Smooth muscle cell of the brain vasculature (primary cell): ENCODE measurements at regions not wholly inside any gene's neighbourhood (a gene's known extent, or its start where the extent isn't known, plus 50 kb on each side); places are given as distances from the start of the nearest gene placed in this dataset.
"Not testable (repeated sequence)": the region's sequence is repeated elsewhere in the genome, so short reads cannot be mapped to it uniquely, and the experiment has no call there.

Experiments
- DNase-seq: peaks from one replicate; pipeline ENCODE4 v3.0.0-alpha.2; 2012; ENCODE audit warnings: low read depth, low spot score

- DNase-seq, result peak; percentile 92
These were observed 409.6 kb downstream of the MAFB start for GRCh38 chr20:40279390-40279789.

DNA sequence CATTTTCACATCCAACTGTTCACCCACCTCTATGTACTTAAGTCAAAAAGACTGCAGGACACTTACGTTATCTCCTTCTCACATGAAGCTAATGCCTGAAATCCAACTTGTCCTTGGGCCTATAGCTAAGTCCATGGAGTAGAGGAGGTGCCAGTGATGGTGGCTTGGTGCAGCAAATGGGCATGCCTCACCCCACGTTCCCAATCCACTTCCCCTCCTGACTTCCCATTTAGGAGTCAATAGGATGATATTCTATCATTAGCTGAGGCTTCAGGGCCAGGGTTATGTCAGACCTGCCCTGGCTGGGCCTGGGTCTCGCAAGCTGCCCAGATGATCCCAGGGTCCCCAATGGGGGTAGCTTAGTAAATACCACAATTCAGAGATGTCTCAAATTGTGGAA lies 410.4 kb downstream of the MAFB start:
- DNase-seq, result no peak

GRCh38 chr20:40276301-40276700 lies 412.7 kb downstream of the MAFB start:
- DNase-seq, result no peak

DNA sequence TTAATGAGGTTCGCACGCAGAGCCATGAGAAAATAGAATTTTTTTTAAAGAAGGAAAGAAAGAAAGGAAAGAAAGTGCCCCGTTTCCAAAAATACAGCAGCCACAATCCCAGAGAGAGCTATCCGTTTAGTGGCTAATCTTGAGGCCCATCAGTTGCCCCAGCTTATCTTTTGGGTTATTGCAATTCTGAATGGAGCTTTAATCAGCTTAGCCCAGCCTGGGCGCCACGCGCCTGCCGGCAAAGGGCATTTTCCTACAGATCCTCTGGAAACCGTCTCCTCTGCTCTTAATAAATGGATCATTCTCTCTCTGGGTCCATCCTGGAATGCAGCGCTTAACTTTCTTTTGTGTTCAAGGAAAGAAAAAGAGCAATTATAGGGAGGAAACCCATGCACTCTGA lies 413.3 kb downstream of the MAFB start:
- no peak for DNase-seq

- DNase-seq, result no peak
These were observed 414.0 kb downstream of the MAFB start for GRCh38 chr20:40274912-40275533.

DNA sequence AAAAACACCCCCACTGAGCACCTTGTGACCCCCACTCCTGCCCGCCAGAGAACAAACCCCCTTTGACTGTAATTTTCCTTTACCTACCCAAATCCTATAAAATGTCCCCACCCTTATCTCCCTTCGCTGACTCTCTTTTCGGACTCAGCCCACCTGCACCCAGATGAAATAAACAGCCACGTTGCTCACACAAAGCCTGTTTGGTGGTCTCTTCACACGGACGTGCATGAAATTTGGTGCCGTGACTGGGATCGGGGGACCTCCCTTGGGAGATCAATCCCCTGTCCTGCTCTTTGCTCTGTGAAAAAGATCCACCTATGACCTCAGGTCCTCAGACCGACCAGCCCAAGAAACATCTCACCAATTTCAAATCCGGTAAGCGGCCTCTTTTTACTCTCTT lies 419.8 kb downstream of the MAFB start:
- DNase-seq, result not testable (repeated sequence)

DNA sequence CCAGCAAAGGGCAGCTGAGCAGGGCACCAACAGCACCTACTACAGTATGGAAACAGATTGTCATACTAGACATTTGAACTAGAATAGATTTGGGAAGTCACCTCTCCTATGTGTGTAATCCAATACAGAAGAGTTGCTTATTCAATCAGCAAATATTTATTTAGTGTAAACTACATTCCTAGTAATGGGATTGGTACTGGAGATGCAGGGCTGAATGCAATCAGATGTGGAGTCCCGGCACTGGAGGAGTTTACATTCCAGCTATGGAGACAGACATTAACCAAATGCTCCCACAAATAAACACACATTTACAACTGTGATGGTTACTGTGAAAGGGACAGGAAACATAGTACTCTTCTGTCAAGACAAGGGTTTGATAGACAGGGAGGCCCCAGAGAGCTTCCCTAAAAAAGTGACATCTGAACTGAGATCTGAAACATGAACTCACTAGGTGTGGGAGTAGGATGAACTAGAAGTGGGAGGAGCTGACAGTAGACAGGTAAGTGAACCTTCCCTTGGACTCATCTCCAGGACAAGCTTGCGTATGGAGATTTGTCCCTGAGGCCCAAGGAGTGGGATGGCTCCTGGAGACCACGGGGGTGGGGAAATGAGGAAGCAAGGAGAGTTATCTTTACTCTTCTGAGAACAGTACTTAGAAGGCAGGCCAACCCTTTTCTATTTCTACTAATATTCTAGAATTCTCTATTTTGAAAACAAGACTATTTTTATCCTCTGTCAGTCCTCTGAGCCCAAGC lies 420.5 kb downstream of the MAFB start:
- DNase-seq, result no peak

DNA sequence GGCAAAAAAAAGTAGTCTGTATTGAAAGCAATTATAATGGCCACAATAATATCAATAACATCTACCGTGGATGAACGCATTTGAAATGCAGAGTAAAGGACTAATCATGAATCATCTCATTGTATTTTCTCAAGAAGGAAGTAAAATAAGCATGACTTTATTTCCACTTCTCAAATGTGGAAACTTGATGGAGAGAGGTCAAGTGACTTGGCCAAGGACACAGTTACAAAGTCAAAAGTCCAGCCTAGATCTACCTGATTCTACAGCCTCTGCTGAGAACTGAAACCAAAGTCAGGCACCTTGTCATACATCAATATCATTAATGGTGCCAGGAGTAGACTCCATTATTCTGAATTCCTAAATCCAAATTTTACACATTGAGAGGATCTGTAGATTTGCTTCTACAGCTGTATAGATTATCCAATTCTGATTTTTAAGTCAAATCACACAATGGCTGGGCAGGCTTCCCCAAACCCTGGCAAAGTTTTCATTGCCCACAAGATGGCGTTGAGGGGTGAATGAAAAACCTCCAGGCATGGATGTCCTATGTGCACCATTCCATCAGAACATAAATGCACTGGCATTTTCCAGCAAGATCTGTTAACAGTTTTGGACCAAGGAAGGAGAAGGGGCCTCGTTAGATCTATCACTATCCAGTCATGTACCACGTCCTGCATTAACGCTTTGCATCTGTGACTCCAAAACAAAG lies 423.1 kb downstream of the MAFB start:
- DNase-seq, result no peak

- no peak for DNase-seq
These were observed 426.8 kb downstream of the MAFB start for GRCh38 chr20:40262219-40262618.

DNA sequence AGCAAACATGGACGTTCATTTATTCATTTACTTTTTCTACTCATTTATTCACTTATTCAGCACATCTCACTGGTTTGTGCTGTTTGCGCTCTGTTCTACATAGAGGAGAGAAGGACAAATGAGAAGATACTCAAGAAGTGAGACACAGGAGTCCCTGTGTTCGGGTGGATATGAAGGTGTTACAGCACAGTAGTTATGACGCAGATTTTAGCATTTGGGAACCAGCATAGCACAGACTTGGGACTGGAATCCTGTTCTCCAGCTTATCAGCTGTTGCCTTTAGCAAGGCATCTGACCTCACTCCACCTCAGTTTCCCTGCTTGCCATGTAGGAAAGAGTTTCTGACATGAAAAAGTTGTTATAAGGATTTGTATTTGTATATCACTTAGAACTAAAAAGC lies 430.1 kb downstream of the MAFB start:
- no peak for DNase-seq

- no peak for DNase-seq
These were observed 431.3 kb downstream of the MAFB start for GRCh38 chr20:40257763-40258162.

GRCh38 chr20:40255365-40255764 lies 433.7 kb downstream of the MAFB start:
- no peak for DNase-seq

DNA sequence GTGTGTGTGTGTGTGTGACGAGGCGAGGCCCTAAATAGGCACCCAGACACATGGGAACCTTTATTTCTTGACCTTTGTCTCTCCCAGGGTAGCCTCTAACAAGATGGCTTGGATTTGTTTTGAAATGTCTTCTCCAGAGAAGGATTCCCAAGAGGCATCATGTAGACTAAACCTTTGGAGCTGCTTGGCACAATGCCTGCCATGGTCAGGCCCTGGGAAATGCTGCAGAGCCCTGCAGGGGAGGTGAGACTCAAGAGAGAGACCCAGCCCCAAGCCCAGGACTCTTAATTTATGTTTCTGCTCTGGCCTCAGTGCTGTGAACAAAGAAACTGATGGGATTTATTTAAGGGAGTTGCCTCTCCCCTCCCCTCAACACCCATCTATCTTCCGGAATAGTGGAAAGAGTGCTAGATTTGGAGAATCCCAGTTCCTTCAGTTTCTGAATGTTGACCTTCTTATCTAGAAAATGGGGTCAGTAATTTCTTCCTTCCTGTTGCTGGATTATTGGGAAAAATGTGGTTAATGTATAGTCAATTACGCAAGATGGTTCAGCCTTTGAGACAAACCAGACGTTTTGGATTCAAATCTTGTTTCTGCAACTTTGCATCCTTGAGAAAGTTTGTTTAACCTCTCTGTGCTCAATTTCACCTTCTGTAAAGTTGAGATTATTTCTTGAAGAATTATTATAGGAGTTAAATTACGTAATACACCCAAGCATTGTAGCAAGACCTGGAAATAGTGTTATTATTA lies 434.8 kb downstream of the MAFB start:
- peak; percentile 46 for DNase-seq

GRCh38 chr20:40251284-40251932 lies 437.6 kb downstream of the MAFB start:
- no peak for DNase-seq

- DNase-seq, result no peak
These were observed 439.2 kb downstream of the MAFB start for GRCh38 chr20:40249805-40250204.

GRCh38 chr20:40245829-40246228 lies 443.2 kb downstream of the MAFB start:
- no peak for DNase-seq

DNA sequence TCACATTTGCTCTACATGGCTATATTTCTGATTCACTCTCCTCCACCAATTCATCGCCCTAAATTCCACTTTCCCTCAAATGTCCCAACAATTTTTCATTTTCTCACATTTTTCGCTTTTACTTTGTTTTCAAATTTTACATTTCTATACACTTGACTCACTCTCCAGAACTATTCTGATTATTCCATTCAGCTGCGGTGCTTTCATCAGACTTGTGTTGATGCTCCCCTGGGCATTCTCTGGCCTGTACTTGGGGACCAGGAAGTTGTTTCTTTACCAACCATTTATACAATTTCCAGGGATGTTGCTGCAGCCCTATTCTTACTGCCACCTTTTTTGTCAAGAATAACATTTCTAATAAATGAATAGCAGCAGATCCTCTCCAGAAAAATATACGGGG lies 444.8 kb downstream of the MAFB start:
- DNase-seq, result no peak

DNA sequence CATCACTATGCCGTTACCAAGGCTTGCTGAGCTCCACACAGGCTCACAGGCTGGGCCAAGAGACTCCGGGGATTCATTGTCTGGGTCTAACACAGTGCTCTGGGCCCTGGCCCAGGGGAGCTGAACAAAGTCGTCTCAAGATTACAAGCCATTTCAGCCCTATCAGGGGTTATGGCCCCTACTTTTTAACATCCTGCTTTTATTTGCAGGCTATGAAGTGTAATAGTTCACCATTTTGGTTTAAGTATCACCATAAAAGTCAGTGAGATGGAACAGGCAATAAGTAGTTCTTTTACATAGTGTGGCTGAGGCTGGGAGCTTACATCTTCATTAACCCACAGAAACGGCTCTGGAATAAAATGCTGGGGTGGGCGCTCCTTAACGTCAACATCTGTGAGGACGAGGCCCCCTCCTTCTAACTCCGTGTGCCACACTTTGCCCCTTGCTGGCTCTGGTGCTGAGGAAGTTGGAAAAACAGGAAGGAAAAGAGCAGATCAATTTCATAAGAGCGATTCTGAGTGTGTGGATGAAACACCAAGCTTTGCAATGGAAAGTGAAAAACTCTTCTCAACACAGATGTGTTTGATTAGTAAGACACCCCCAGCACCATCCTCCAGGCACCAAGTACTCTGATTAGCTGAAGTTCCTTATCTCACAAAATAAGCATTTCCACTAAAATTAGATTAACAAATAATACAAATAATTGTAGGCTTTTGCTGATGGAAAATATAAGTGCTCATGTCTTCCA lies 447.3 kb downstream of the MAFB start:
- no peak for DNase-seq

DNA sequence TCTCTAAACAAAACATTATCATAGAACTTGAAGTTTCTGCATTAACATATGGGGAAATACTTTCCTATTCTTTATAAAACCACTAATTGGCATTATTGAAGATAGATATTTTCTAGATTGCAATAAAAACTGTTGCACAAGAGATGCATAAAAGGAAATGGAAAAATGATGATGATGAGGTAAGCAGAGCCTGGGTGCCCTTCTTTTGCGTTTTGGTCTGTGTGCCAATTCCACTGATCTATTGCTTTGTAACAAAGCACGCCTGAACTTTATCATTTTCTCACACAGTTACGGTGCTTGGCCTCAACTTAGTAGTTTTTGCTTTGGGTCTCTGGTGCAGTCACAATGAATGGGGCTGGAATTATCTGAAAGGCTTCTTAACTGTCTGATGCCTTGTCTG lies 450.5 kb downstream of the MAFB start:
- DNase-seq, result no peak

DNA sequence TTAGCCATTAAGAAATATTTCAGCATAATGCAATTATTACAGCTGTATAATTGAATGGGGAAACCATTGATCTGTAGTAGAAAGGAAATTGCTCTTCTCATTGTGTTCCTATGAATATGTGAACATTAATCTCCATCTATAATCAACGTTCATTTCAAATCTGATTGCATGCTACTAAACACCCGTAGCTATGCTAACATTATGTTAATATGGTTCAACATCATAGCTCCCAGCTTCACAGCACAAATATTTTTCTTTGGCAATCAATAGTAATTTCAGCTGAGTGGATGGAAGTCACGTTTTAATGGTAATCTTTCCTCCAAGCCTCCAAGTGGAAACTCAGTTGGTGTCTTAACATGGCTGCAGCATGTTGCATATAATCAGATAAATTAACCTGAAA lies 454.4 kb downstream of the MAFB start:
- DNase-seq, result no peak

DNA sequence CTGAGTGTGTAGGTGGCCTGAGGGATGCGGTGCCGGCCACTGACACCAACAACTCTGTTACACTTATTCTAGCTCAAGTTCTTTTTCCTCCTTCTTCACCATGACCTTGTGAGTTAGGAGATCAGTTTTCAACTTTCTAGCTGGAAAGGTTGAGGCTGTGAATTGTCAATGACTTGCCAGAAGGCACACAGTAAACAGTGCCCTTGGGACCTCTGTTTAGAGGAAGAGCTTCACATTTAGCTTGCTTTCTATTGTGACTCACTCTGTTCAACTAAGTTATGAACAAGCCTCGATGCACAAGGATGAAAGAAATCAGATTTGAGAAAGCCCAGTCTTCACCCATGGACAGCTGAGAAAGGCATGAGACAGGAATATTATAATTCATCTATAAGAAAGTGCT lies 455.6 kb downstream of the MAFB start:
- DNase-seq, result no peak
